GM20431 (cell line): ENCODE measurements at regions not wholly inside any gene's neighbourhood (a gene's known extent, or its start where the extent isn't known, plus 50 kb on each side); places are given as distances from the start of the nearest gene placed in this dataset.

Experiments
- in situ Hi-C: fragments of 300-500 bp; cut with MseI, MboI; formaldehyde crosslinking; loops from one replicate; pipeline ENCODE4 v1.15.0; 2020; ENCODE audit warnings: low sequenced_read_pairs; ENCODE audit not compliant: unreplicated experiment

GRCh38 chr3:29201604-29202003 lies 79.3 kb upstream of the RBMS3 start:
- in situ Hi-C loops, result no loop called here

GRCh38 chr3:29202378-29202777 lies 78.5 kb upstream of the RBMS3 start:
- in situ Hi-C loops, result no loop called here

GRCh38 chr3:29203851-29204250 lies 77.0 kb upstream of the RBMS3 start:
- in situ Hi-C loops, result no loop called here

- in situ Hi-C loops, result no loop called here
Observed at GRCh38 chr3:29207427-29207826, 73.4 kb upstream of the RBMS3 start.

GRCh38 chr3:29212789-29213433 lies 68.0 kb upstream of the RBMS3 start:
- in situ Hi-C loops, result no loop called here

- in situ Hi-C loops, result no loop called here
Observed at GRCh38 chr3:29214009-29214658, 66.7 kb upstream of the RBMS3 start.

GRCh38 chr3:29215948-29216347 lies 64.9 kb upstream of the RBMS3 start:
- in situ Hi-C loops, result no loop called here

GRCh38 chr3:29226706-29227105 lies 54.2 kb upstream of the RBMS3 start:
- in situ Hi-C loops, result no loop called here

GRCh38 chr3:29227307-29227706 lies 53.6 kb upstream of the RBMS3 start:
- in situ Hi-C loops, result no loop called here
